ENCODE measurements at regions not wholly inside any gene's neighbourhood (a gene's known extent, or its start where the extent isn't known, plus 50 kb on each side); places are given as distances from the start of the nearest gene placed in this dataset.

DNA sequence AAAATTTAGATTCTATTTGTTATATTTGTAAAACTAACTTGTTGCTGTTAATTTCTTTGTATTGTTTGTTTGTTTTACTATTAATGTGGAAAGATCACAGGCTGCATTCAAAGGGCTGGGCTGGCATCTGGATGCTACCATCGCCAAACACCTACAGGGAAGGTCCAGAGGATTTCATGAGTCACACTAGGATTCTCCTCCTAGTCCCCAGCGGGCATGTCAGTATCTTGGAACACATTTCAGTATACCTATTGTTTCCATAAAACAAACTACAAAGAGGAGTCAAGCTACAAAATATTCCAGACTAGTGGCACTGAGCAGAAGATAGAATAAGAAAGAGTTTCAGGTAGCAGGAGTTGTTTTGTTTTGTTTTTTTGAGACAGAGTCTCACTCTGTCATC, 55.3 kb downstream of the NOG start:
- TF ChIP-seq, protein P1, sequence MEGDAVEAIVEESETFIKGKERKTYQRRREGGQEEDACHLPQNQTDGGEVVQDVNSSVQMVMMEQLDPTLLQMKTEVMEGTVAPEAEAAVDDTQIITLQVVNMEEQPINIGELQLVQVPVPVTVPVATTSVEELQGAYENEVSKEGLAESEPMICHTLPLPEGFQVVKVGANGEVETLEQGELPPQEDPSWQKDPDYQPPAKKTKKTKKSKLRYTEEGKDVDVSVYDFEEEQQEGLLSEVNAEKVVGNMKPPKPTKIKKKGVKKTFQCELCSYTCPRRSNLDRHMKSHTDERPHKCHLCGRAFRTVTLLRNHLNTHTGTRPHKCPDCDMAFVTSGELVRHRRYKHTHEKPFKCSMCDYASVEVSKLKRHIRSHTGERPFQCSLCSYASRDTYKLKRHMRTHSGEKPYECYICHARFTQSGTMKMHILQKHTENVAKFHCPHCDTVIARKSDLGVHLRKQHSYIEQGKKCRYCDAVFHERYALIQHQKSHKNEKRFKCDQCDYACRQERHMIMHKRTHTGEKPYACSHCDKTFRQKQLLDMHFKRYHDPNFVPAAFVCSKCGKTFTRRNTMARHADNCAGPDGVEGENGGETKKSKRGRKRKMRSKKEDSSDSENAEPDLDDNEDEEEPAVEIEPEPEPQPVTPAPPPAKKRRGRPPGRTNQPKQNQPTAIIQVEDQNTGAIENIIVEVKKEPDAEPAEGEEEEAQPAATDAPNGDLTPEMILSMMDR (IDR thresholded peaks at IDR 0.05; ENCODE audit: insufficient read depth, low read length, poor library complexity, severe bottlenecking) = no peak
- no peak for TF ChIP-seq EZH2phosphoT487 (conservative IDR thresholded peaks at IDR 0.05; ENCODE audit: low read length)
